Spleen (tissue), 7 donors: ENCODE measurements at regions not wholly inside any gene's neighbourhood (a gene's known extent, or its start where the extent isn't known, plus 50 kb on each side); places are given as distances from the start of the nearest gene placed in this dataset.

Experiments used
- CTCF ChIP-seq, 11 experiments: fragments of 200-600 bp in 7 of 11; fragments of 450-650 bp in 4 of 11; sonication (generic) in 4 of 11; IDR thresholded peaks in 8 of 11; conservative IDR thresholded peaks in 3 of 11; 1 replicate in 7 of 11; 2 replicates in 4 of 11; pipeline versions ENCODE4 v1.4.0 to v1.8.0; 2016 to 2021; ENCODE audit warnings: antibody characterized with exemption in 11 of 11, inconsistent platforms in 4 of 11, mild to moderate bottlenecking in 1 of 11
- POLR2A ChIP-seq, 3 donors: fragments of 450-650 bp; IDR thresholded peaks; one replicate each; pipeline ENCODE4 v1.5.1; 2017; ENCODE audit warnings: antibody characterized with exemption in 3 of 3, mild to moderate bottlenecking in 1 of 3
- POLR2AphosphoS5 ChIP-seq, 3 donors: sonication (generic); formaldehyde crosslinking; IDR thresholded peaks; one replicate each; pipeline ENCODE4 v1.5.1; 2017; ENCODE audit warnings: antibody characterized with exemption in 3 of 3
- donor health status: DM: no; HTN: no; CAD: no; lungs with moderate emphysema.
- donor health status: DM: no; HTN: no; CAD: no.
- donor health status: DM: no; HTN: no; CAD: no.

GRCh38 chr6:43943781-43944250 lies 173.8 kb downstream of the VEGFA start:
- TF ChIP-seq CTCF (IDR thresholded peaks at IDR 0.05 in 8 of 11, conservative IDR thresholded peaks at IDR 0.05 in 3 of 11) = no peak
- TF ChIP-seq POLR2A (IDR thresholded peaks at IDR 0.05) = no peak
- no peak for TF ChIP-seq POLR2AphosphoS5 (IDR thresholded peaks at IDR 0.05)
